ENCODE measurements at regions not wholly inside any gene's neighbourhood (a gene's known extent, or its start where the extent isn't known, plus 50 kb on each side); places are given as distances from the start of the nearest gene placed in this dataset.
"Not testable (repeated sequence)": the region's sequence is repeated elsewhere in the genome, so short reads cannot be mapped to it uniquely, and the experiment has no call there.

GRCh38 chr4:81314196-81314896, 99.3 kb upstream of the PRKG2 start:
- no peak for DNase-seq

- no peak for DNase-seq
Measured at GRCh38 chr4:81307991-81308390, 93.0 kb upstream of the PRKG2 start.

- no peak for DNase-seq
Measured at GRCh38 chr4:81304871-81305270, 89.8 kb upstream of the PRKG2 start.

- DNase-seq = not testable (repeated sequence)
Measured at GRCh38 chr4:81300352-81300751, 85.3 kb upstream of the PRKG2 start.

- no peak for DNase-seq
Measured at GRCh38 chr4:81290813-81291212, 75.8 kb upstream of the PRKG2 start.

- no peak for DNase-seq
Measured at GRCh38 chr4:81287101-81287500, 72.1 kb upstream of the PRKG2 start.

GRCh38 chr4:81282131-81282530, 67.1 kb upstream of the PRKG2 start:
- DNase-seq = no peak

- DNase-seq = no peak
Measured at GRCh38 chr4:81274460-81274859, 59.4 kb upstream of the PRKG2 start.

- DNase-seq = no peak
Measured at GRCh38 chr4:81272671-81273070, 57.6 kb upstream of the PRKG2 start.

Data from stimulated activated CD4-positive, alpha-beta T cell treated with anti-CD3 and anti-CD28 coated beads, Interleukin-4, amount 100 ng/mL, for 1 hour (primary cell).